SK-N-SH (cell line): ENCODE measurements at regions not wholly inside any gene's neighbourhood (a gene's known extent, or its start where the extent isn't known, plus 50 kb on each side); places are given as distances from the start of the nearest gene placed in this dataset.

ENCODE experiments used
- CTCF ChIA-PET: fragments of 300-600, 350-600 bp; formaldehyde crosslinking; extraction: SDS; loops from one replicate; lab custom pipeline; 2021; lab: Yijun Ruan, JAX
- POLR2A ChIA-PET: fragments of 350-600 bp; sonication (Branson Sonifier 250); formaldehyde crosslinking; extraction: SDS; loops from one replicate; lab custom pipeline; 2020; ENCODE audit warnings: antibody characterized with exemption, inconsistent platforms; lab: Yijun Ruan, JAX
- DNase-seq: peaks from one replicate; pipeline ENCODE4 v3.0.0; 2012
- H2AFZ ChIP-seq: fragments of 200-600 bp; sonication (generic); 2 replicates; pipeline ENCODE4 v1.8.1; 2016; ENCODE audit warnings: antibody characterized with exemption, mild to moderate bottlenecking, low read depth
- H3F3A ChIP-seq: fragments of 200-600 bp; sonication (generic); replicated peaks from 2 replicates; pipeline ENCODE3; 2016; ENCODE audit warnings: antibody characterized with exemption, mild to moderate bottlenecking; ENCODE audit not compliant: insufficient read depth
- H3K27ac ChIP-seq, 2 experiments: fragments of 200-500 bp in 1 of 2; fragments of 200-600 bp in 1 of 2; sonication (Bioruptor generic) in 1 of 2; sonication (generic), shearing (Covaris generic) in 1 of 2; 2 replicates each; pipeline versions ENCODE4 v1.5.1 to v1.6.1; 2014 to 2016; ENCODE audit warnings: low read depth in 2 of 2, inconsistent platforms in 1 of 2, low read length in 1 of 2, mild to moderate bottlenecking in 1 of 2, mixed read lengths in 1 of 2
- H3K27me3 ChIP-seq: fragments of 200-600 bp; sonication (generic), shearing (Covaris generic); 2 replicates; pipeline ENCODE4 v1.6.1; 2016; ENCODE audit warnings: mixed run types; ENCODE audit not compliant: insufficient read depth
- H3K36me3 ChIP-seq, 2 experiments: fragments of 200-500 bp in 1 of 2; fragments of 200-600 bp in 1 of 2; sonication (Bioruptor generic) in 1 of 2; sonication (generic) in 1 of 2; replicated peaks in 1 of 2; 2 replicates each; pipeline versions ENCODE3 to v1.5.1; 2014 to 2016; ENCODE audit warnings: low read length in 1 of 2, mild to moderate bottlenecking in 1 of 2; ENCODE audit not compliant: insufficient read depth in 2 of 2, control insufficient read depth in 1 of 2
- H3K4me1 ChIP-seq, 2 experiments: fragments of 200-500 bp in 1 of 2; fragments of 200-600 bp in 1 of 2; sonication (Bioruptor generic) in 1 of 2; sonication (generic), shearing (Covaris generic) in 1 of 2; 2 replicates each; pipeline versions ENCODE4 v1.5.1 to v1.6.1; 2014 to 2016; ENCODE audit warnings: low read depth in 1 of 2, low read length in 1 of 2, mixed run types in 1 of 2; ENCODE audit not compliant: insufficient read depth in 2 of 2, control insufficient read depth in 1 of 2
- H3K4me2 ChIP-seq: fragments of 200-600 bp; sonication (generic), shearing (Covaris generic); 2 replicates; pipeline ENCODE4 v1.6.1; 2017; ENCODE audit warnings: mixed run types
- H3K4me3 ChIP-seq, 2 experiments: fragments of 200-500 bp in 1 of 2; fragments of 200-600 bp in 1 of 2; sonication (Bioruptor generic) in 1 of 2; sonication (generic), shearing (Covaris generic) in 1 of 2; 2 replicates each; pipeline versions ENCODE4 v1.5.1 to v1.8.1; 2014 to 2016; ENCODE audit warnings: low read depth in 2 of 2, inconsistent platforms in 1 of 2, low read length in 1 of 2, mild to moderate bottlenecking in 1 of 2, mixed read lengths in 1 of 2, moderate library complexity in 1 of 2
- H3K79me2 ChIP-seq: fragments of 200-600 bp; sonication (generic); 2 replicates; pipeline ENCODE4 v1.8.1; 2017; ENCODE audit warnings: mild to moderate bottlenecking; ENCODE audit not compliant: insufficient read depth
- H3K9ac ChIP-seq: fragments of 200-600 bp; sonication (generic); 2 replicates; pipeline ENCODE4 v1.6.1; 2017; ENCODE audit warnings: mixed run types
- H3K9me2 ChIP-seq: fragments of 200-600 bp; sonication (generic); 2 replicates; pipeline ENCODE4 v1.6.1; 2017; ENCODE audit warnings: mixed run types
- H3K9me3 ChIP-seq: fragments of 200-600 bp; sonication (generic); 2 replicates; pipeline ENCODE4 v1.6.1; 2017; ENCODE audit warnings: mixed run types, mild to moderate bottlenecking, moderate library complexity
- H4K20me1 ChIP-seq: fragments of 200-600 bp; sonication (generic); 2 replicates; pipeline ENCODE4 v1.6.1; 2017; ENCODE audit warnings: mild to moderate bottlenecking, mixed run types; ENCODE audit not compliant: insufficient read depth
- CHD2 ChIP-seq: fragments of 150-350 bp; IDR thresholded peaks from 2 replicates; pipeline ENCODE4 v1.6.1; 2018; ENCODE audit warnings: low read length; ENCODE audit not compliant: partially characterized antibody
- ELF1 ChIP-seq: IDR thresholded peaks from 2 replicates; pipeline ENCODE4 v1.4.0; 2012
- EZH2phosphoT487 ChIP-seq: fragments of 200-600 bp; sonication (generic); IDR thresholded peaks from 2 replicates; pipeline ENCODE4 v1.6.1; 2017; ENCODE audit warnings: low read depth, mixed run types, mild to moderate bottlenecking, antibody characterized with exemption, moderate library complexity, borderline replicate concordance
- FOSL2 ChIP-seq: IDR thresholded peaks from 2 replicates; pipeline ENCODE4 v1.4.0; 2012; ENCODE audit warnings: low read depth, mild to moderate bottlenecking, moderate library complexity, borderline replicate concordance
- GATA2 ChIP-seq: sonication (generic); formaldehyde crosslinking; IDR thresholded peaks from 2 replicates; pipeline ENCODE4 v1.5.0; 2020; ENCODE audit warnings: mild to moderate bottlenecking, missing genetic modification reagents
- MEF2A ChIP-seq: IDR thresholded peaks from 2 replicates; pipeline ENCODE4 v1.4.0; 2012; ENCODE audit warnings: low read depth, borderline replicate concordance
- NFIC ChIP-seq: IDR thresholded peaks from 2 replicates; pipeline ENCODE4 v1.4.0; 2012; ENCODE audit warnings: borderline replicate concordance
- RAD21 ChIP-seq: IDR thresholded peaks from 2 replicates; pipeline ENCODE4 v1.6.1; 2012; ENCODE audit warnings: mild to moderate bottlenecking, low read length
- RCOR1 ChIP-seq: fragments of 150-350 bp; IDR thresholded peaks from 2 replicates; pipeline ENCODE4 v1.6.1; 2017; ENCODE audit warnings: antibody characterized with exemption, low read length
- RFX5 ChIP-seq: IDR thresholded peaks from 2 replicates; pipeline ENCODE4 v1.6.1; 2012; ENCODE audit warnings: mild to moderate bottlenecking, improper control_type of control experiment, low read length
- RXRA ChIP-seq: IDR thresholded peaks from 2 replicates; pipeline ENCODE4 v1.4.0; 2012; ENCODE audit warnings: low read depth, mild to moderate bottlenecking, borderline replicate concordance
- SIN3A ChIP-seq: IDR thresholded peaks from 2 replicates; pipeline ENCODE4 v1.6.1; 2012; ENCODE audit warnings: low read depth, mild to moderate bottlenecking, low read length, moderate library complexity, borderline replicate concordance
- TCF12 ChIP-seq: IDR thresholded peaks from 2 replicates; pipeline ENCODE4 v1.4.0; 2012
- TEAD4 ChIP-seq: IDR thresholded peaks from 2 replicates; pipeline ENCODE4 v1.4.0; 2012; ENCODE audit warnings: mild to moderate bottlenecking, borderline replicate concordance; ENCODE audit not compliant: insufficient read depth
- YY1 ChIP-seq: IDR thresholded peaks from 2 replicates; pipeline ENCODE4 v1.4.0; 2012; ENCODE audit warnings: low read depth, mild to moderate bottlenecking
- WGBS: methylation state at CpG from one replicate; pipeline ENCODE4 v1.1.6; 2017; ENCODE audit warnings: low lambda C conversion rate; 5-methylcytosine and 5-hydroxymethylcytosine counted together
- TF ChIP-seq, protein P1 (sequence below): IDR thresholded peaks from 2 replicates; pipeline ENCODE4 v1.6.1; 2012; ENCODE audit warnings: mild to moderate bottlenecking, low read depth, low read length, moderate library complexity
- TF ChIP-seq, protein P2 (sequence below): IDR thresholded peaks from 2 replicates; pipeline ENCODE4 v1.4.0; 2012; ENCODE audit warnings: low read depth

DNA sequence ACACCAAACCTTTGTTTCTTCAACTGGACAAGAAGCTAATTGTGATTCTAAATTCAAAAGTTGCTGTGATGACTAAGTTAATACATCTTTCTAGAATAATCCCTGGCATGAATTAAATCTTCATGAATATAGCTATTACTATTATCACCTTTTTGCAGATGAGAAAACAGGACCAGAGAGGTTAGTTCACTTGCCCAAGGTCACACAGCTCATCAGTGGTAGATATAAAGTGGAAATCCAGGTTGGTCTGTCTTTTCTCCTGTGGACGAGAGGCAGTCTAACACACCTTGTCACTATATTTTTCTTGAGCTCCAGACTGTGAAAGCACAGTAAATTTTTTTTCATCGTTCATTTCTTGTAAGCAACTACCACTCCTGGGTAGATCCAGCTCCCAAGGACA is 247.6 kb upstream of the LRTM1 start (continued):
- no peak for TF ChIP-seq SIN3A
- TF ChIP-seq CHD2 = no peak
- TF ChIP-seq EZH2phosphoT487 = no peak
- no peak for TF ChIP-seq RAD21
- TF ChIP-seq TEAD4 = no peak
- no peak for TF ChIP-seq YY1

DNA sequence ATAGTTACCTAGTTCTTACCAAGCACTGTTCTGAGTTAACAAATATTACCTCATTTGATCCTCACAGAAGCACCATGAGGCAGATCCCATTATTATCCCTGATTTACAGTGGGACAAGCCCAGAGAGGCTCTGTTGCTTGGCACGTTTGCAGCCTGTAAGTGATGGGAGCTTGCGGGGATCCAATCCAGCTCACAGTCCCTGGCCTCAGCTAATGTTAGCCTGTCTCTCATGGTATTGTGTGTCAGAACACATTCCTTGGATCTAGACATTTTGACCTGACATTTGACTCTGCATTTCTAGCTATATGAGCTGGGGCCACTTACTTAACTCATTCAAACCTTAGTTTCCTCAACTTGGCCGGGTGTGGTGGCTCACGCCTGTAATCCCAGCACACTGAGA is 246.9 kb upstream of the LRTM1 start:
- Histone ChIP-seq H3K4me2 (no peak overlapping the region), H3K9me3 (no peaks in the 10 kb centered on the region), H3K27me3 (no peaks in the 10 kb centered on the region), H3K36me3 (no peaks in the 10 kb centered on the region), H3F3A (peaks cover 11% of the 10 kb centered on the region), H3K9me2 (no peaks in the 10 kb centered on the region), H3K27ac (no peak overlapping the region; a peak in 1 of 4 replicates), H4K20me1 (no peaks in the 10 kb centered on the region), H2AFZ (no peak overlapping the region), H3K4me1 (peaks cover 3 to 9% of the 10 kb centered on the region in 2 experiments; a peak in 2 of 4 replicates), H3K4me3 (no peak overlapping the region), H3K9ac (no peak overlapping the region), H3K79me2 (no peaks in the 10 kb centered on the region)
- ChIA-PET CTCF (interaction anchor here (0.6 to 1.2 kb wide), 3 partner anchors 11 to 322 kb away, joined by 3 read pairs; no protein-coding TSS in a partner anchor), POLR2A (no interaction called here)
- no peak for DNase-seq
- 87% methylated on average over 4 of the region's 4 CpGs for WGBS
- TF ChIP-seq CHD2 (no peak), RXRA (no peak), GATA2 (CRISPR knock-in tag) (no peak)
- TF ChIP-seq, protein P1, sequence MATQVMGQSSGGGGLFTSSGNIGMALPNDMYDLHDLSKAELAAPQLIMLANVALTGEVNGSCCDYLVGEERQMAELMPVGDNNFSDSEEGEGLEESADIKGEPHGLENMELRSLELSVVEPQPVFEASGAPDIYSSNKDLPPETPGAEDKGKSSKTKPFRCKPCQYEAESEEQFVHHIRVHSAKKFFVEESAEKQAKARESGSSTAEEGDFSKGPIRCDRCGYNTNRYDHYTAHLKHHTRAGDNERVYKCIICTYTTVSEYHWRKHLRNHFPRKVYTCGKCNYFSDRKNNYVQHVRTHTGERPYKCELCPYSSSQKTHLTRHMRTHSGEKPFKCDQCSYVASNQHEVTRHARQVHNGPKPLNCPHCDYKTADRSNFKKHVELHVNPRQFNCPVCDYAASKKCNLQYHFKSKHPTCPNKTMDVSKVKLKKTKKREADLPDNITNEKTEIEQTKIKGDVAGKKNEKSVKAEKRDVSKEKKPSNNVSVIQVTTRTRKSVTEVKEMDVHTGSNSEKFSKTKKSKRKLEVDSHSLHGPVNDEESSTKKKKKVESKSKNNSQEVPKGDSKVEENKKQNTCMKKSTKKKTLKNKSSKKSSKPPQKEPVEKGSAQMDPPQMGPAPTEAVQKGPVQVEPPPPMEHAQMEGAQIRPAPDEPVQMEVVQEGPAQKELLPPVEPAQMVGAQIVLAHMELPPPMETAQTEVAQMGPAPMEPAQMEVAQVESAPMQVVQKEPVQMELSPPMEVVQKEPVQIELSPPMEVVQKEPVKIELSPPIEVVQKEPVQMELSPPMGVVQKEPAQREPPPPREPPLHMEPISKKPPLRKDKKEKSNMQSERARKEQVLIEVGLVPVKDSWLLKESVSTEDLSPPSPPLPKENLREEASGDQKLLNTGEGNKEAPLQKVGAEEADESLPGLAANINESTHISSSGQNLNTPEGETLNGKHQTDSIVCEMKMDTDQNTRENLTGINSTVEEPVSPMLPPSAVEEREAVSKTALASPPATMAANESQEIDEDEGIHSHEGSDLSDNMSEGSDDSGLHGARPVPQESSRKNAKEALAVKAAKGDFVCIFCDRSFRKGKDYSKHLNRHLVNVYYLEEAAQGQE = no peak
- TF ChIP-seq, protein P2, sequence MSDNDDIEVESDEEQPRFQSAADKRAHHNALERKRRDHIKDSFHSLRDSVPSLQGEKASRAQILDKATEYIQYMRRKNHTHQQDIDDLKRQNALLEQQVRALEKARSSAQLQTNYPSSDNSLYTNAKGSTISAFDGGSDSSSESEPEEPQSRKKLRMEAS = no peak

DNA sequence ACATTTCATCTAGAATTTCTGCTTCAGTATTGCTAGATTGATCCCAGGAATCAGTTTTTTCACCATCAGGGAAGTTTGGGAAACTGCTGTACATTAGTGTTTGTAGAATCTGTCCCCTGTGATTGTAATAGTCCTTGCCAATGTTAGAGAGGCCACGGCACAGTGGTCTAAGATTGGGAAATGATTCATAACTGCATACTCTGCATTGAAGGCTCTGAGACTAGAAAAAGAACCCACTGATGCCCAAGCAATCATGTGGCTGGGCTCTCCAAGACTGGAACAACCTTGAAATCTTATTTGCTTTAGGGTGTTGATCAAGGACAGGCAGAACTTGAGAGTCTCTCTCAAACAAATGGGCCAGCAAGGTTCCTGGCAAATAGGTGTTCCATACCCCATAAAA is 245.6 kb upstream of the LRTM1 start:
- H3K9me3 ChIP-seq = no peaks in the 10 kb centered on the region
- TF ChIP-seq NFIC (no peak), ELF1 (no peak), RAD21 (no peak), TCF12 (no peak), RFX5 (no peak), RCOR1 (no peak), FOSL2 (no peak), YY1 (no peak), RXRA (no peak), SIN3A (no peak), GATA2 (CRISPR knock-in tag) (no peak), MEF2A (no peak)
- TF ChIP-seq, protein P2 = no peak
- H4K20me1 ChIP-seq = no peaks in the 10 kb centered on the region
- ChIA-PET CTCF (interaction anchor here (7.7 kb wide), 1 partner anchor 7 kb away, joined by 57 read pairs; no protein-coding TSS in a partner anchor), POLR2A (no interaction called here)
- H3K79me2 ChIP-seq = no peaks in the 10 kb centered on the region
- H2AFZ ChIP-seq = no peak overlapping the region
- no peak overlapping the region for H3K9ac ChIP-seq
- H3K36me3 ChIP-seq = no peaks in the 10 kb centered on the region
- H3K9me2 ChIP-seq = no peaks in the 10 kb centered on the region
- no peak for DNase-seq
- H3K4me2 ChIP-seq = no peak overlapping the region
- WGBS = 64% methylated on average over 1 of the region's 1 CpG
- no peak overlapping the region for H3K27ac ChIP-seq
- peaks cover 3 to 16% of the 10 kb centered on the region in 2 experiments; a peak in 2 of 4 replicates for H3K4me1 ChIP-seq
- peaks cover 18% of the 10 kb centered on the region for H3F3A ChIP-seq
- H3K4me3 ChIP-seq = no peak overlapping the region
- no peaks in the 10 kb centered on the region for H3K27me3 ChIP-seq
